Putamen (tissue), 1 donor: ENCODE measurements at regions not wholly inside any gene's neighbourhood (a gene's known extent, or its start where the extent isn't known, plus 50 kb on each side); places are given as distances from the start of the nearest gene placed in this dataset.
"Not testable (repeated sequence)": the region's sequence is repeated elsewhere in the genome, so short reads cannot be mapped to it uniquely, and the experiment has no call there.

Source experiments
- DNase-seq: peaks from one replicate; pipeline ENCODE4 v3.0.0-alpha.2; 2016; ENCODE audit warnings: low spot score

GRCh38 chr10:70990156-70990555 is 101.8 kb upstream of the PCBD1 start:
- DNase-seq, result not testable (repeated sequence)

GRCh38 chr10:70990681-70991080 is 102.3 kb upstream of the PCBD1 start:
- no peak for DNase-seq

- DNase-seq, result no peak
Measured at GRCh38 chr10:70991140-70992124, 103.1 kb upstream of the PCBD1 start.

GRCh38 chr10:70992436-70992835 is 104.1 kb upstream of the PCBD1 start:
- DNase-seq, result no peak

- DNase-seq, result no peak
Measured at GRCh38 chr10:70993051-70993450, 104.7 kb upstream of the PCBD1 start.

- DNase-seq, result no peak
Measured at GRCh38 chr10:70996549-70996948, 108.2 kb upstream of the PCBD1 start.

GRCh38 chr10:70997236-70997635 is 108.9 kb upstream of the PCBD1 start:
- DNase-seq, result no peak

GRCh38 chr10:70998086-70998485 is 109.7 kb upstream of the PCBD1 start:
- DNase-seq, result no peak

GRCh38 chr10:71001470-71001869 is 113.1 kb upstream of the PCBD1 start:
- no peak for DNase-seq

GRCh38 chr10:71004176-71005075 is 116.1 kb upstream of the PCBD1 start:
- no peak for DNase-seq

GRCh38 chr10:71005337-71006305 is 117.3 kb upstream of the PCBD1 start:
- no peak for DNase-seq

GRCh38 chr10:71006506-71006905 is 118.1 kb upstream of the PCBD1 start:
- no peak for DNase-seq

- no peak for DNase-seq
Measured at GRCh38 chr10:71007516-71007915, 119.2 kb upstream of the PCBD1 start.

GRCh38 chr10:71008150-71008549 is 119.8 kb upstream of the PCBD1 start:
- DNase-seq, result no peak

GRCh38 chr10:71009126-71009525 is 120.8 kb upstream of the PCBD1 start:
- DNase-seq, result no peak

- DNase-seq, result no peak
Measured at GRCh38 chr10:71010730-71011129, 122.4 kb upstream of the PCBD1 start.

GRCh38 chr10:71011141-71011540 is 122.8 kb upstream of the PCBD1 start:
- DNase-seq, result no peak

GRCh38 chr10:71014021-71014805 is 125.8 kb upstream of the PCBD1 start:
- DNase-seq, result no peak

GRCh38 chr10:71015674-71016073 is 127.3 kb upstream of the PCBD1 start:
- DNase-seq, result no peak

GRCh38 chr10:71020061-71020460 is 131.7 kb upstream of the PCBD1 start:
- not testable (repeated sequence) for DNase-seq

GRCh38 chr10:71021402-71021801 is 133.0 kb upstream of the PCBD1 start:
- DNase-seq, result no peak
